ENCODE measurements at regions not wholly inside any gene's neighbourhood (a gene's known extent, or its start where the extent isn't known, plus 50 kb on each side); places are given as distances from the start of the nearest gene placed in this dataset.

GRCh38 chr18:55786651-55787272, 198.8 kb upstream of the TCF4 start:
- ChIA-PET CTCF (ENCODE audit: partially characterized antibody) (interaction anchor here (0.6 to 1.6 kb wide), 3 partner anchors 210 to 1992 kb away, joined by 3 to 4 read pairs (median 3); no protein-coding TSS in a partner anchor), POLR2A (ENCODE audit: partially characterized antibody) (no interaction called here)
- H2AK5ac ChIP-seq (ENCODE audit: low read depth, low read length): no peak overlapping the region
- H3K4ac ChIP-seq (replicated peaks; ENCODE audit: insufficient read length, low read depth, low read length): no peak overlapping the region
- H3K4me2 ChIP-seq (ENCODE audit: insufficient read depth in 1 of 2, low read depth in 2 of 2, low read length in 2 of 2): no peak overlapping the region
- H3K23ac ChIP-seq (ENCODE audit: insufficient read length): no peak overlapping the region
- no peaks in the 10 kb centered on the region for H3K79me1 ChIP-seq (ENCODE audit: low read depth, low read length)
- H3K4me1 ChIP-seq (replicated peaks in 1 of 4; ENCODE audit: control insufficient read depth in 3 of 4, insufficient read depth in 4 of 4, low read length in 3 of 4): no peaks in the 10 kb centered on the region
- H3K4me3 ChIP-seq (ENCODE audit: extremely low read depth in 1 of 4, insufficient read depth in 2 of 4, low read depth in 3 of 4, low read length in 4 of 4): no peak overlapping the region
- DNase-seq (ENCODE audit: low read depth in 1 of 2, low spot score in 2 of 2) (no peak), FAIRE-seq (no peak)
- H4K5ac ChIP-seq (ENCODE audit: insufficient read length, low read depth, low read length): no peak overlapping the region
- H2BK12ac ChIP-seq (ENCODE audit: low read depth, low read length): no peak overlapping the region
- peaks cover 0 to 6% (median 0%) of the 10 kb centered on the region in 4 experiments; a peak in 1 of 8 replicates for H3K36me3 ChIP-seq (ENCODE audit: control insufficient read depth in 2 of 4, insufficient read depth in 4 of 4, low read length in 3 of 4)
- H4K8ac ChIP-seq (ENCODE audit: extremely low read depth, insufficient read depth, low read length): no peak overlapping the region
- no peak overlapping the region for H2AFZ ChIP-seq (ENCODE audit: low read length)
- no peaks in the 10 kb centered on the region for H4K20me1 ChIP-seq (replicated peaks in 1 of 2; ENCODE audit: control insufficient read depth in 1 of 2, insufficient read depth in 2 of 2, low read length in 2 of 2)
- H2BK120ac ChIP-seq (replicated peaks; ENCODE audit: low read depth, low read length): no peak overlapping the region
- no peak overlapping the region for H2BK5ac ChIP-seq (ENCODE audit: low read depth, low read length)
- 63% methylated on average over 2 of the region's 2 CpGs; no CpG with 5 or more reads in 1 of the 2 experiments for WGBS, 2 experiments (ENCODE audit: extremely low coverage in 1 of 2, insufficient coverage in 1 of 2, insufficient read length in 1 of 2, insufficient replicate concordance in 2 of 2, low coverage in 1 of 2, low lambda C conversion rate in 2 of 2, missing lambda C conversion rate in 1 of 2)
- H3K56ac ChIP-seq (replicated peaks; ENCODE audit: insufficient read length, low read depth, low read length): no peak overlapping the region
- no peak overlapping the region for H3K9ac ChIP-seq (replicated peaks in 1 of 4; ENCODE audit: extremely low read depth in 1 of 4, low read depth in 3 of 4, low read length in 3 of 4)
- no peaks in the 10 kb centered on the region for H3K27me3 ChIP-seq (replicated peaks in 1 of 4; ENCODE audit: control insufficient read depth in 3 of 4, extremely low read depth in 1 of 4, insufficient read depth in 3 of 4, low read length in 3 of 4)
- no peak overlapping the region for H2BK20ac ChIP-seq (ENCODE audit: low read length)
- no peak overlapping the region for H3K14ac ChIP-seq (ENCODE audit: insufficient read length)
- H4K91ac ChIP-seq (replicated peaks; ENCODE audit: insufficient read length, low read length): no peak overlapping the region
- no peaks in the 10 kb centered on the region for H3K79me2 ChIP-seq (ENCODE audit: control insufficient read depth in 1 of 2, insufficient read depth in 2 of 2, low read length in 2 of 2)
- TF ChIP-seq BCL11A (IDR thresholded peaks at IDR 0.05; ENCODE audit: low read depth in 2 of 2, low read length in 2 of 2) (no peak), SIN3A (conservative IDR thresholded peaks at IDR 0.05 in 1 of 2, IDR thresholded peaks at IDR 0.05 in 1 of 2; ENCODE audit: low read depth in 1 of 2, low read length in 2 of 2) (no peak), SIRT6 (IDR thresholded peaks at IDR 0.05; ENCODE audit: low read length) (no peak), RNF2 (IDR thresholded peaks at IDR 0.05; ENCODE audit: borderline replicate concordance, low read depth, low read length, missing control alignments, poor library complexity, severe bottlenecking) (no peak), MAFK (IDR thresholded peaks at IDR 0.05; ENCODE audit: low read depth, low read length) (no peak), SRF (IDR thresholded peaks at IDR 0.05; ENCODE audit: low read depth, low read length) (no peak), KDM4A (IDR thresholded peaks at IDR 0.05; ENCODE audit: low read depth, low read length, severe bottlenecking) (no peak)
- H3K27ac ChIP-seq (ENCODE audit: low read depth, low read length): no peak overlapping the region
- H2BK15ac ChIP-seq (ENCODE audit: low read length): no peak overlapping the region
- H3K23me2 ChIP-seq (ENCODE audit: low read depth, low read length): no peaks in the 10 kb centered on the region
- H3K9me3 ChIP-seq (ENCODE audit: insufficient read depth in 2 of 2, low read depth in 1 of 2, low read length in 1 of 2): no peaks in the 10 kb centered on the region
- no peak overlapping the region for H3K18ac ChIP-seq (ENCODE audit: extremely low read depth, low read length)

Measured in H1 (cell line).